HL-60 (cell line): ENCODE measurements at regions not wholly inside any gene's neighbourhood (a gene's known extent, or its start where the extent isn't known, plus 50 kb on each side); places are given as distances from the start of the nearest gene placed in this dataset.

ENCODE experiments used
- DNase-seq, 2 experiments: peaks; one replicate each; pipeline ENCODE4 v3.0.0-alpha.2; 2010 to 2020; ENCODE audit warnings: low read depth in 1 of 2, low spot score in 1 of 2
- H3K27ac ChIP-seq: fragments of 250-450 bp; sonication (Bioruptor Pico); replicated peaks from 2 replicates; pipeline ENCODE4 v1.5.1; 2020; ENCODE audit warnings: mild to moderate bottlenecking, moderate library complexity
- H3K27me3 ChIP-seq: fragments of 250-450 bp; sonication (Bioruptor Pico); 2 replicates; pipeline ENCODE4 v1.5.1; 2021; ENCODE audit warnings: mild to moderate bottlenecking, moderate library complexity; ENCODE audit not compliant: insufficient read depth, poor library complexity, severe bottlenecking
- H3K4me3 ChIP-seq: replicated peaks from 2 replicates; pipeline ENCODE4 v1.5.1; 2011; ENCODE audit warnings: mild to moderate bottlenecking, control low read depth, low read length; ENCODE audit not compliant: insufficient read depth
- GABPA ChIP-seq: IDR thresholded peaks from 2 replicates; pipeline ENCODE4 v1.6.1; 2012; ENCODE audit warnings: low read depth
- POLR2AphosphoS5 ChIP-seq: IDR thresholded peaks from 2 replicates; pipeline ENCODE4 v1.6.1; 2012; ENCODE audit warnings: low read depth
- SPI1 ChIP-seq: IDR thresholded peaks from 2 replicates; pipeline ENCODE4 v1.6.1; 2012; ENCODE audit warnings: low read depth, mild to moderate bottlenecking, borderline replicate concordance
- TF ChIP-seq, protein P1 (sequence below): IDR thresholded peaks from one replicate; pipeline ENCODE4 v1.5.1; 2011; ENCODE audit warnings: low read length, control low read depth, inconsistent platforms; ENCODE audit not compliant: insufficient read depth
- TF ChIP-seq, protein P2 (sequence below): IDR thresholded peaks from 2 replicates; pipeline ENCODE4 v1.6.1; 2012; ENCODE audit warnings: low read depth; ENCODE audit not compliant: insufficient replicate concordance

DNA sequence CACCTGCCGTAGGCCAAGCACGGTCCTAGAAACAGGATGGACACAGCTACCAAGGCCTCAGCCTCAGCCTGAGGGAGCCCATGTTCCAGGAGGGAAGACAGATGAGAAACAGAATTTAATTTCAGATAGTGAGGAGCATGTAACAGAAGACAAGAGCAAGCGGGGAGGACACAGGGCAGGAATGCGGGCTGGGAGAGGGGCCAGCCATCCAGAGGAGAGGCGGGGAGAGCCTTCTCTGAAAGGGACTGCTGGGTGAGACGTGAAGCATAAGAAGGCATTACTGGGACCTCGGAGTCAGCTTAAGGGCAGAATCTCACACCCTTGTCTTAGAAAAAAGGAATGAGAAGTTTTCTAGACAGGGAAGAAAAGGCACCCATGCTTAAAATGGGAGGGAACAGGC is 271.7 kb upstream of the NSMCE3 start:
- H3K4me3 ChIP-seq: no peak overlapping the region
- TF ChIP-seq, protein P1, sequence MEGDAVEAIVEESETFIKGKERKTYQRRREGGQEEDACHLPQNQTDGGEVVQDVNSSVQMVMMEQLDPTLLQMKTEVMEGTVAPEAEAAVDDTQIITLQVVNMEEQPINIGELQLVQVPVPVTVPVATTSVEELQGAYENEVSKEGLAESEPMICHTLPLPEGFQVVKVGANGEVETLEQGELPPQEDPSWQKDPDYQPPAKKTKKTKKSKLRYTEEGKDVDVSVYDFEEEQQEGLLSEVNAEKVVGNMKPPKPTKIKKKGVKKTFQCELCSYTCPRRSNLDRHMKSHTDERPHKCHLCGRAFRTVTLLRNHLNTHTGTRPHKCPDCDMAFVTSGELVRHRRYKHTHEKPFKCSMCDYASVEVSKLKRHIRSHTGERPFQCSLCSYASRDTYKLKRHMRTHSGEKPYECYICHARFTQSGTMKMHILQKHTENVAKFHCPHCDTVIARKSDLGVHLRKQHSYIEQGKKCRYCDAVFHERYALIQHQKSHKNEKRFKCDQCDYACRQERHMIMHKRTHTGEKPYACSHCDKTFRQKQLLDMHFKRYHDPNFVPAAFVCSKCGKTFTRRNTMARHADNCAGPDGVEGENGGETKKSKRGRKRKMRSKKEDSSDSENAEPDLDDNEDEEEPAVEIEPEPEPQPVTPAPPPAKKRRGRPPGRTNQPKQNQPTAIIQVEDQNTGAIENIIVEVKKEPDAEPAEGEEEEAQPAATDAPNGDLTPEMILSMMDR: no peak
- TF ChIP-seq, protein P2, sequence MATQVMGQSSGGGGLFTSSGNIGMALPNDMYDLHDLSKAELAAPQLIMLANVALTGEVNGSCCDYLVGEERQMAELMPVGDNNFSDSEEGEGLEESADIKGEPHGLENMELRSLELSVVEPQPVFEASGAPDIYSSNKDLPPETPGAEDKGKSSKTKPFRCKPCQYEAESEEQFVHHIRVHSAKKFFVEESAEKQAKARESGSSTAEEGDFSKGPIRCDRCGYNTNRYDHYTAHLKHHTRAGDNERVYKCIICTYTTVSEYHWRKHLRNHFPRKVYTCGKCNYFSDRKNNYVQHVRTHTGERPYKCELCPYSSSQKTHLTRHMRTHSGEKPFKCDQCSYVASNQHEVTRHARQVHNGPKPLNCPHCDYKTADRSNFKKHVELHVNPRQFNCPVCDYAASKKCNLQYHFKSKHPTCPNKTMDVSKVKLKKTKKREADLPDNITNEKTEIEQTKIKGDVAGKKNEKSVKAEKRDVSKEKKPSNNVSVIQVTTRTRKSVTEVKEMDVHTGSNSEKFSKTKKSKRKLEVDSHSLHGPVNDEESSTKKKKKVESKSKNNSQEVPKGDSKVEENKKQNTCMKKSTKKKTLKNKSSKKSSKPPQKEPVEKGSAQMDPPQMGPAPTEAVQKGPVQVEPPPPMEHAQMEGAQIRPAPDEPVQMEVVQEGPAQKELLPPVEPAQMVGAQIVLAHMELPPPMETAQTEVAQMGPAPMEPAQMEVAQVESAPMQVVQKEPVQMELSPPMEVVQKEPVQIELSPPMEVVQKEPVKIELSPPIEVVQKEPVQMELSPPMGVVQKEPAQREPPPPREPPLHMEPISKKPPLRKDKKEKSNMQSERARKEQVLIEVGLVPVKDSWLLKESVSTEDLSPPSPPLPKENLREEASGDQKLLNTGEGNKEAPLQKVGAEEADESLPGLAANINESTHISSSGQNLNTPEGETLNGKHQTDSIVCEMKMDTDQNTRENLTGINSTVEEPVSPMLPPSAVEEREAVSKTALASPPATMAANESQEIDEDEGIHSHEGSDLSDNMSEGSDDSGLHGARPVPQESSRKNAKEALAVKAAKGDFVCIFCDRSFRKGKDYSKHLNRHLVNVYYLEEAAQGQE: no peak
- no peak for TF ChIP-seq POLR2AphosphoS5
- no peak for DNase-seq
- no peaks in the 10 kb centered on the region for H3K27me3 ChIP-seq
- no peak overlapping the region for H3K27ac ChIP-seq

DNA sequence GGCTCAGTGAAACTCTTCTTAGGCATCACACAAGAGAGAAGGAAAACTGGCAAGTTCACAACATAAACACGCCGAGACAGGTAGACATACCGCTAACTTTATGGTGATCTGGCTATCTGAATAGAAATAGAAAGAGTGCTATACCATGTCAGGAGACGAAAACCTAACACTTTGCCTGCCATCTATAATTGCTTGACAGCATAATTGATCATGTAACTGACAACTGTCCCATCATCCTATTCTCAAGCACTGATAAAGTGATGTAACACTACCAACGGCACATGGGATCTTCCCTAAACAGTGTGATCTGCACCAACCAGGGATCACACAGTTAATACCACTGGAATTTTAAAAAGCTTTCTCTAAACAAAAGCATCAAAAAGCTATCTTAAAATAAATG is 270.9 kb upstream of the NSMCE3 start:
- Histone ChIP-seq H3K4me3 (no peak overlapping the region), H3K27ac (no peak overlapping the region), H3K27me3 (no peaks in the 10 kb centered on the region)
- DNase-seq: no peak
- no peak for TF ChIP-seq GABPA
- TF ChIP-seq, protein P1: no peak
- no peak for TF ChIP-seq SPI1
- no peak for TF ChIP-seq POLR2AphosphoS5
- TF ChIP-seq, protein P2: no peak

DNA sequence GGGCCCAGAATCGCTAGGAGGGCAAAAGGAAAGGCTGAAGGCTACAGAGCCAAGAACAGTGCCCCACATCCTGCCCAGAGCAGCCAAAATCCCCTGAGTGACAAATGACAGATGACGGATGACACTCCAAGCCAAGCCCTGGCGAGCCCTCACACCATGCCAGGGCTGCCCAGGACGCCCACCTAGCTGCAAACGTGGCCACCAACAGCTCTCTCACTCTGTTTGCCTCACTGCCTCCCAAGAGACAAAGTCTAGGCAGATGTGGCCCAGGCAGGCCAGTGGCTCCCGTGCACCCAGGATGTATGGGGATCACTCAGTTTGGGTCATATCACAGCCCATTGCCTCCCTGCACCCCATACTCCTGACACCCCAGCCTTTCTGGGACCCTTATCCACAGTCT is 270.1 kb upstream of the NSMCE3 start:
- Histone ChIP-seq H3K27ac (no peak overlapping the region), H3K4me3 (no peak overlapping the region), H3K27me3 (no peaks in the 10 kb centered on the region)
- TF ChIP-seq SPI1 (no peak), POLR2AphosphoS5 (no peak), GABPA (no peak)
- TF ChIP-seq, protein P2: no peak
- TF ChIP-seq, protein P1: no peak
- no peak for DNase-seq
